HCT116 (cell line): ENCODE measurements at regions not wholly inside any gene's neighbourhood (a gene's known extent, or its start where the extent isn't known, plus 50 kb on each side); places are given as distances from the start of the nearest gene placed in this dataset.

Experiments
- ATAC-seq: fragments of 200-7000 bp; cut with Tn5 transposase; 2 replicates; pipeline ENCODE4 v1.9.1; 2020; ENCODE audit warnings: mild to moderate bottlenecking, moderate library complexity
- BruUV-seq: library from RNA; stranded (reverse); fragments of 400-500 nt; replicated peaks from 2 replicates; lab custom pipeline; 2021; lab: Mats Ljungman, UMichigan
- CTCF ChIA-PET: fragments of 300-600 bp; sonication (Branson Sonifier 250); formaldehyde crosslinking; loops from one replicate; lab custom pipeline; 2021; ENCODE audit warnings: antibody characterized with exemption; lab: Charles Lee
- POLR2A ChIA-PET: fragments of 300-600, 350-600 bp; sonication (Branson Sonifier 250); formaldehyde crosslinking; loops from one replicate; lab custom pipeline; 2021; ENCODE audit warnings: antibody characterized with exemption; lab: Charles Lee
- RAD21 ChIA-PET, 2 experiments: fragments of 300-600 bp; sonication (Branson Sonifier 250); formaldehyde crosslinking; loops; one replicate each; lab custom pipeline; 2023; ENCODE audit warnings: low total read pairs in 2 of 2; ENCODE audit not compliant: uncharacterized antibody in 2 of 2, unreplicated experiment in 2 of 2, low non-redundant PET in 1 of 2; lab: Charles Lee
- DNase-seq: peaks from one replicate; pipeline ENCODE4 v3.0.0-alpha.2; 2010; ENCODE audit warnings: low read depth, low spot score
- H2AFZ ChIP-seq: fragments of 200-600 bp; shearing (Covaris generic), sonication (generic); 2 replicates; pipeline ENCODE4 v1.6.1; 2017; ENCODE audit warnings: low read depth, mixed run types, mixed read lengths, antibody characterized with exemption, low read length; ENCODE audit not compliant: poor library complexity, severe bottlenecking
- H3K27ac ChIP-seq: 2 replicates; pipeline ENCODE4 v1.5.1; 2012; ENCODE audit warnings: low read depth, low read length
- H3K27me3 ChIP-seq: fragments of 200-600 bp; sonication (generic); 2 replicates; pipeline ENCODE4 v1.6.1; 2016; ENCODE audit warnings: mixed run types, low read length, mixed read lengths; ENCODE audit not compliant: insufficient read depth
- H3K36me3 ChIP-seq, 2 experiments: fragments of 200-500 bp in 1 of 2; fragments of 200-600 bp in 1 of 2; sonication (Bioruptor generic) in 1 of 2; sonication (generic) in 1 of 2; 2 replicates each; pipeline versions ENCODE4 v1.5.1 to v1.6.1; 2014 to 2016; ENCODE audit warnings: low read length in 2 of 2, inconsistent platforms in 1 of 2, mixed read lengths in 1 of 2, mixed run types in 1 of 2; ENCODE audit not compliant: insufficient read depth in 2 of 2, control insufficient read depth in 1 of 2
- H3K4me1 ChIP-seq, 2 experiments: fragments of 200-600 bp in 1 of 2; sonication (generic) in 1 of 2; 2 replicates each; pipeline versions ENCODE4 v1.5.1 to v1.6.1; 2012 to 2017; ENCODE audit warnings: low read length in 2 of 2, inconsistent platforms in 1 of 2, mild to moderate bottlenecking in 1 of 2, mixed read lengths in 1 of 2, mixed run types in 1 of 2, moderate library complexity in 1 of 2; ENCODE audit not compliant: insufficient read depth in 2 of 2, control insufficient read depth in 1 of 2
- H3K4me2 ChIP-seq: fragments of 200-600 bp; sonication (generic); 2 replicates; pipeline ENCODE4 v1.6.1; 2017; ENCODE audit warnings: mixed run types, low read length, mixed read lengths
- H3K4me3 ChIP-seq, 2 experiments: fragments of 200-600 bp in 1 of 2; sonication (generic) in 1 of 2; replicated peaks in 1 of 2; 2 replicates each; pipeline ENCODE4 v1.5.1; 2011 to 2016; ENCODE audit warnings: low read length in 2 of 2, control low read depth in 1 of 2, low read depth in 1 of 2, mild to moderate bottlenecking in 1 of 2, mixed read lengths in 1 of 2, mixed run types in 1 of 2
- H3K79me2 ChIP-seq: fragments of 200-600 bp; sonication (generic); 2 replicates; pipeline ENCODE4 v1.6.1; 2017; ENCODE audit warnings: mild to moderate bottlenecking, mixed run types, low read length, moderate library complexity, mixed read lengths; ENCODE audit not compliant: insufficient read depth
- H3K9ac ChIP-seq: fragments of 200-600 bp; sonication (generic); 2 replicates; pipeline ENCODE4 v1.6.1; 2016; ENCODE audit warnings: low read length, mixed read lengths
- H3K9me2 ChIP-seq: fragments of 200-600 bp; sonication (generic), shearing (Covaris generic); 2 replicates; pipeline ENCODE4 v1.6.1; 2017; ENCODE audit warnings: mixed run types, mild to moderate bottlenecking, moderate library complexity; ENCODE audit not compliant: insufficient read depth
- H3K9me3 ChIP-seq, 2 experiments: fragments of 200-500 bp in 1 of 2; fragments of 200-600 bp in 1 of 2; sonication (Bioruptor generic) in 1 of 2; sonication (generic) in 1 of 2; 2 replicates each; pipeline ENCODE4 v1.6.1; 2014 to 2017; ENCODE audit warnings: low read length in 2 of 2, mixed read lengths in 2 of 2, inconsistent platforms in 1 of 2, low read depth in 1 of 2, mild to moderate bottlenecking in 1 of 2, mixed run types in 1 of 2, moderate library complexity in 1 of 2; ENCODE audit not compliant: control insufficient read depth in 1 of 2, insufficient read depth in 1 of 2
- H4K20me1 ChIP-seq: fragments of 200-600 bp; sonication (generic), shearing (Covaris generic); 2 replicates; pipeline ENCODE4 v1.6.1; 2017; ENCODE audit warnings: mixed run types, mild to moderate bottlenecking, moderate library complexity; ENCODE audit not compliant: insufficient read depth
- CBX3 ChIP-seq: IDR thresholded peaks from 2 replicates; pipeline ENCODE4 v1.6.1; 2012; ENCODE audit warnings: low read depth
- ELF1 ChIP-seq: IDR thresholded peaks from 2 replicates; pipeline ENCODE4 v1.6.1; 2012; ENCODE audit warnings: low read depth, borderline replicate concordance
- RAD21 ChIP-seq: IDR thresholded peaks from 2 replicates; pipeline ENCODE4 v1.6.1; 2012; ENCODE audit warnings: low read depth, mild to moderate bottlenecking
- SIN3A ChIP-seq: IDR thresholded peaks from 2 replicates; pipeline ENCODE4 v1.6.1; 2012; ENCODE audit warnings: low read depth
- SRF ChIP-seq: IDR thresholded peaks from 2 replicates; pipeline ENCODE4 v1.6.1; 2012; ENCODE audit warnings: low read depth
- TCF7L2 ChIP-seq: IDR thresholded peaks from 2 replicates; pipeline ENCODE4 v1.7.0; 2011; ENCODE audit warnings: borderline replicate concordance, inconsistent platforms; ENCODE audit not compliant: insufficient read depth, insufficient read length; ENCODE audit errors: extremely low read depth
- ZFX ChIP-seq: fragments of 450-650 bp; IDR thresholded peaks from 2 replicates; pipeline ENCODE4 v1.6.1; 2017
- intact Hi-C: fragments of 100-400 bp; cut with micrococcal nuclease; formaldehyde crosslinking; loops from 2 replicates; pipeline ENCODE4 v1.10.0; 2022

DNA sequence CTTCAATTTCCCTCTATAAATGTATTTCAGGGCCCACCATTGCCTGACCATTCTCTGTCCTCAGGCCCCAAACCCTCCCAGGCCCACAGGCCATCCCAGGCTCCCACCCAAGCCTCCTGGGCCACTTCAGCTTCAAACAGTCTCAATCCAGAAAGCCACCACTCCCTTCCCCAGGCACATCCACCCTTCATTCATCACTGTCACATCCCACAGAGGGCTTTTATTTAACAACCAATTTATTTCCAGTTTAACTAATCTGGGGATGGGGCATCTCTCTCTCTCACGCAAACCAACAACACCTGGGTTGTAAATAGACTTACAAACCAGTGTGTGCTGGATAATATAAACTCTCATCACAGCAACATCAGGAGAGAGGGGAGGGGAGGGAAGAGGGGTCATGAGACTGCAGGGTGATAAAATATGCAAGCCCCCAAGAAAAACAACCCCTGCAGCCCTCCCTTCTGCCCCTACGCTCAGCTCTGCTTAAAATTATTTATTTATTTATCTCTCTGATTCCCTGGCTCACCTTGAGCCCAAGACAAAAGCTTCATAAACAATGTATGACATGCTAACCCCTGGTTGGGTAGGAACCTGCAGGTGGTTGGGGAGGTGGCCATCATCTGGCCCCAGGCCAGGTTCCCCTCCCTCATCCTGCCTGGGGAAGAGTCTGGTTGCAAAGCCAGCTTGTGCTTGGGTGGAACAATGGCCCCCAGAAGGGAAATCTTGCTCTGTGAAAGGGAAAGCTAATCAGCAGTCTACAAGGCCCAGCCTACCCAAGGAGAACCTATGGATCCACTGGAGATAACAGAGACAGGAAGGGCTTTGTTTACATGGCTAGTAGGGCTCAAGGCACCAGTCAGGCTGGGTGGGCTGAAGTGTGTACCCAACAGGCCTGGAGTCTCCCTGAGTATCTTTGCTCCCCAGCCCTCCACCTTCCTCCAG is 359.2 kb downstream of the BUD13 start (continued):
- TF ChIP-seq CBX3, result no peak

DNA sequence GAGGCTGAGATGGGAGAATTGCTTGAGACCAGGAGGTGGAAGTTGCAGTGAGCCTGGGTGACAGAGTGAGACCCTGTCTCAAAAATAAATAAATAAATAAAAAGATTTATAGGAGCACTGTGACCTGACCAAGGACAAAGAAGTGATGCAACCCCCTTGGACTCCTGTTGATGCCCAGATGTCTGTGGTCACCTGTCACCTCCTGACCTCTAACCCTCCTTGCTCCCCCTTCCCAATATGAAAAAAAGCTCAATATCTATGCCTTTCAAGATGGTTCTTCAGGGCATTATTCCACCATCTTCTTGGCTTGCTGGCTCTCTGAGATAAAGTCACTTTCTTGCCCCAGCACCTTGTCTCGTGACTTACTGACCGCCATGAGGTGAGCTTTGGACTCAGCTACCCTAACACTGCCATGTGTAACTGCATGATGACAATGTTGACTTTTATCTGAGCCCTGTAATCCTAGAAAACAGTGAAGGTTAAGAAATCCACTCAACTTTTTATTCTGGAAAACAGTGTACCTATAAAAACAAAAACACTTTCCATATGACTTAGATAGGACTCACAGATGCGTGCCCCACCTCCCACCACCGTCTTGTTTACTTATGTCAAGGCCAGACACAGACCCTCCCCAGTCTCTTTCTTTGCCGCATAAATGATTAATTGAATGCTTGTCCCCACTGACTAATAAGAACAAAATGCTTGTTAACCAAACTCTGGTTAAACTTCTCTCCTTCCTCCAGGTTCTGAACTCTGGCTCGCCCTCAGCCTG is 360.5 kb downstream of the BUD13 start:
- no peaks in the 10 kb centered on the region for H3K9me2 ChIP-seq
- POLR2A ChIA-PET, result no interaction called here
- CTCF ChIA-PET, result no interaction called here
- no peak overlapping the region for H3K4me3 ChIP-seq
- H3K4me1 ChIP-seq, result no peaks in the 10 kb centered on the region
- peaks cover 53% of the 10 kb centered on the region for H3K27me3 ChIP-seq
- ATAC-seq (no peak), DNase-seq (no peak)
- no peak overlapping the region for H3K27ac ChIP-seq
- H3K4me2 ChIP-seq, result no peak overlapping the region
- no peak overlapping the region for H3K9ac ChIP-seq
- H3K36me3 ChIP-seq, result no peaks in the 10 kb centered on the region
- no peak for TF ChIP-seq SIN3A
- no peak for TF ChIP-seq SRF
- no peak for TF ChIP-seq TCF7L2
- no peak for TF ChIP-seq RAD21
- no peak for TF ChIP-seq ZFX
- TF ChIP-seq ELF1, result no peak
- no peak for TF ChIP-seq CBX3
- RAD21 ChIA-PET, result no interaction called here
- H2AFZ ChIP-seq, result no peak overlapping the region
- H3K9me3 ChIP-seq, result no peaks in the 10 kb centered on the region
- H3K79me2 ChIP-seq, result no peaks in the 10 kb centered on the region
- no TSS peak for BruUV-seq
- intact Hi-C loops, result no loop called here
- no peaks in the 10 kb centered on the region for H4K20me1 ChIP-seq
